ENCODE measurements at regions not wholly inside any gene's neighbourhood (a gene's known extent, or its start where the extent isn't known, plus 50 kb on each side); places are given as distances from the start of the nearest gene placed in this dataset.

GRCh38 chr2:8544171-8544785 is 137.6 kb upstream of the ID2 start:
- no peak for DNase-seq (ENCODE audit: low spot score)

GRCh38 chr2:8544786-8545694 is 136.8 kb upstream of the ID2 start:
- peak; percentile 39 for DNase-seq (ENCODE audit: low spot score)

- no peak for DNase-seq (ENCODE audit: low spot score)
Observed at GRCh38 chr2:8545695-8546611, 135.9 kb upstream of the ID2 start.

GRCh38 chr2:8546612-8547283 is 135.1 kb upstream of the ID2 start:
- no peak for DNase-seq (ENCODE audit: low spot score)

GRCh38 chr2:8547284-8548064 is 134.4 kb upstream of the ID2 start:
- DNase-seq (ENCODE audit: low spot score) = no peak

GRCh38 chr2:8548065-8548618 is 133.7 kb upstream of the ID2 start:
- no peak for DNase-seq (ENCODE audit: low spot score)

- no peak for DNase-seq (ENCODE audit: low spot score)
Observed at GRCh38 chr2:8548619-8549150, 133.2 kb upstream of the ID2 start.

GRCh38 chr2:8549273-8549922 is 132.5 kb upstream of the ID2 start:
- no peak for DNase-seq (ENCODE audit: low spot score)

GRCh38 chr2:8549942-8550341 is 131.9 kb upstream of the ID2 start:
- DNase-seq (ENCODE audit: low spot score) = no peak

GRCh38 chr2:8550481-8550880 is 131.4 kb upstream of the ID2 start:
- no peak for DNase-seq (ENCODE audit: low spot score)

GRCh38 chr2:8550937-8551621 is 130.8 kb upstream of the ID2 start:
- no peak for DNase-seq (ENCODE audit: low spot score)

GRCh38 chr2:8551622-8552074 is 130.2 kb upstream of the ID2 start:
- DNase-seq (ENCODE audit: low spot score) = no peak

GRCh38 chr2:8552293-8552801 is 129.5 kb upstream of the ID2 start:
- no peak for DNase-seq (ENCODE audit: low spot score)

GRCh38 chr2:8553643-8554042 is 128.2 kb upstream of the ID2 start:
- no peak for DNase-seq (ENCODE audit: low spot score)

GRCh38 chr2:8554296-8554806 is 127.5 kb upstream of the ID2 start:
- no peak for DNase-seq (ENCODE audit: low spot score)

GRCh38 chr2:8555543-8555942 is 126.3 kb upstream of the ID2 start:
- DNase-seq (ENCODE audit: low spot score) = no peak

GRCh38 chr2:8558096-8558495 is 123.8 kb upstream of the ID2 start:
- no peak for DNase-seq (ENCODE audit: low spot score)

- DNase-seq (ENCODE audit: low spot score) = no peak
Observed at GRCh38 chr2:8558956-8559355, 122.9 kb upstream of the ID2 start.

All from HT-29 (cell line).